NCI-H69 (cell line): ENCODE measurements at regions not wholly inside any gene's neighbourhood (a gene's known extent, or its start where the extent isn't known, plus 50 kb on each side); places are given as distances from the start of the nearest gene placed in this dataset.

Experiments
- DNase-seq: peaks from one replicate; lab custom pipeline; 2025; lab: John Stamatoyannopoulos, UW

DNA sequence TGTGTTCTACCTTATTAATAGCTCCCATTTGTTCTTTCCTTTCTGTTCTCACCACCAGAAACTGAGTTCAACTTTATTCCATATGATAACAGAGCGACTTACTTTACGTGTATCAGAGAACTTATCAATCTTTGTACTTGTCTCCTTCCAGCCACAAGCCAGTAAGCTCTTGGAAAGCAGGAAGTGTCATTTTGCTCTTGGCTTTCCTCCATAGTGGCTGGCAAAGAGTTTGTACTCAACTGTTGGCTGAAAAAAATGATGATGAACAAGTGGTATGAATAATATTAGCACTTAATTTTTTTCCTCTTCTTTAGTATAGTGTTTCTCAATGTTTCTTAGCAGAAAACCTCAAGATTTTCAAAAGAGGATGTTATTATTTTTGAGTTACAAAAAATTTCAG, 182.4 kb upstream of the TOM1L1 start:
- no peak for DNase-seq

DNA sequence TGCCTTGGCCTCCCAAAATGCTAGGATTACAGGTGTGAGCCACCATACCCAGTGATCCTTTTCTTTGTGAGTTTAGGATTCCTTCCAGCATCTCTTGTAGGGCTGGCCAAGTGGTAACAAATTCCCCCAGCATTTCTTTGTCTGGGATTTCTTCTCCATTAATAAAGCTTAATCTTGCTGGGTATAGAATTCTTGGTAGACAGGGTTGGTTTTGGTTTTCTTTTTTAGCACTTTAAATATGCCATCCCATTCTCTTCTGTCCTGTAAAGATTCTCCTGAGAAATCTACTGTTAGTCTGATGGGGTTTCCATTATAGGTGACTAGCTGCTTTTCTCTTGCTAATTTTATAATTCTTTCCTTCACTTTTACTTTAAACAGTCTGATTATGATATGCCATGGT, 173.0 kb upstream of the TOM1L1 start:
- no peak for DNase-seq

DNA sequence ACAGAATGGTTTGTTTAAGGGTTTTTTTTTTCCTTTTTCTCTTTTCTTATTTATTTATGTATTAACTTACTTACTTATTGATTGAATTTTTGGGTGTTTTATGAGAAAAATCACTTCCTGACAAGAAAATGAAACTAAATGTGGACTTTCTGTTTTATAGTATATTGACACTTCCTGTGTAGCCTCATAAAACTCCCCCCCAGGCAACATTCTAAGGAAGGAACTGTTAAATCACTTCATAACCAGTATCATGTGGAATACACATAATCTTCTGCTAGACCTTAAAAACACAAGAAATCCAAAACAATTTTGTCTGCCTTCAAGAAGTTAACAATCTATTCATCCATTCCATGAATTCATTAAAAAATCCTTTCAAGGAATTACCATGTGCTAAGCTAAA, 164.1 kb upstream of the TOM1L1 start:
- no peak for DNase-seq

DNA sequence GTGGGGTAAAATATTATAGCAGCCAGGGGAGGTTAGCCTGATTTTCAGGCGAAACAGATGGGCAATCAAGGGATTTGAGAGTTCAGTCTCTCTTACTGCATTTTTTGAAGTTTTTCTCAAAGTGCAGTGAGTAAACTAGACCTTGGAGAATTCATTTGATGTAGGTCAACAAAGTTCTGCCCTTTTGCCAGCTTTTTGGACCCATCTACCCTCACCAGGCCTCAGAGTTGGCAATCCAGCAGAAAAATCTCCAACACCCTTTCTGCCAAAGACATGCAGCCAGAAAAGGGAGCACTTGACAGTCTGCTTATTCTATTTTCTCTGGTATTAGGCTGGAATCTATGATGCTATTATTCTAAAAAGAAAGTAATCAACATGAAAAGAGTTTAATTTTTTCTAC, 162.2 kb upstream of the TOM1L1 start:
- DNase-seq: no peak

DNA sequence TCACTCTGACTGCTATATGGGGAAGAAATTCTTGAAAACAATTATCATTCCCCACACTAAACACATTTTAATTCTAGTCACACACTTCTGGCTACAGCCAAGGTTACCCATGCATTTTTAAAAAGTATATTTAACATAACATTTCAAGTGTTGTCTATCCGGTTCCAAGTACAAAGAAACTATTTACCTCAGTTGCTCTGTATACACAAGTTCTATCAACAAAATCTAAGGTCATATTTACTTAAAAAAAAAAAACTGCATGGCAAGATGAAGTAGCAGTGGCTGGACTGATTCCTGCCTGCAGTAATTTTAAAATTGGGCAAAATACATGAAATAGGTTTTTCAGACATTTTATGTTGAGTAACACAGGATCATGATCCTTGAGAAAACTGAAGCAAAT, 155.9 kb upstream of the TOM1L1 start:
- no peak for DNase-seq

DNA sequence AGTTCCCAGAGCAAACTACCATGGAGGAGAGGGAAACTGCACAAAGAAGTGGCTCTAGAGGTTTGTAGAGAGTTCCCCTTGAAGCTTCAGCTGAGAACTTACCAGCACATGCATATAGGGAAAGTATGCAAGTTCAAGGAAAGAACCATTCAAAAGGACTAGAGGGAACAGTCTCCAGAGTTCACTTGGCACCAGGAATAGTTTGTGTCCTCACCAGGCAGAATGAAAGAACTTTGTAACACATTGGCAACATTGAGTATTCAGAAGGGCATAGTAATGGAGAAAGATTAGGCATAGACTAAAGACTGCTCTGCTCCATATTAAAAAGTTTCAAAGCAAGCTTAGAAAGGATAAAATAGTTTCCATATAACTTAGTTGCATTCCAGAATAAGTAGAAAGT, 155.4 kb upstream of the TOM1L1 start:
- no peak for DNase-seq

DNA sequence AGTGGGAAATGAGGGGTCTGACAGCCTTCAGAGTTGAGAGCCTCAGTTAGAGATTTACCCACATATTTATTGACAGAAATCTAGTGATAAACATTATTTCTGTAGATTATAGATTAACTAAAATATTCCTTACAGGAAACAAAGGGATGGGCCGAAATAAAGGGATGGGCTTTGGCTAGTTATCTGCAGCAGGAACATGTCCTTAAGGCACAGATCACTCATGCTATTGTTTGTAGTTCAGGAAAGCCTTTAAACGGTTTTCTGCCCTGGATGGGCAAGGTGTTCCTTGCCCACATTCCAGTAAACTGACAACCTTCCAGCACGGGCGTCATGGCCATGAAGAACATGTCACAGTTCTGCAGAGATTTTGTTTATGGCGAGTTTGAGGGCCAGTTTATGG, 154.8 kb upstream of the TOM1L1 start:
- DNase-seq: no peak

DNA sequence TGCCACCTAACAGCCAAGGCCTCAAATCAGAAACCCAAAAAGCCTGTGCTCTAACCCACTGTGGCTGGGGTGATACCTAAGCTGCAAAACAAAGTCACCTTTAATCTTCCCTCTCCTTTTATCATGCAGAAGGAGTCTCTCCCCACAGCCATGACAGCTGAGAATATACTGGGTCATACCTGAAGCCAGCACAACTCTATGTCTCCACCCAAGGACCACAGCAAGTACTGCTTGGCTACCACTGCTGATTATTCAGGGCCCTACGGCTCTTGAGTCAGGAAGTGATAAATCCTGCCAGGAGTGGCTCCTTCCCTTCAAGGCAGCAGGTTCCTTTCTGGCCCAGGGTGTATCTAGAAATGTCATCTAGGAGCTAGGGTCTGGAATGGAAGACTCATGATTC, 151.5 kb upstream of the TOM1L1 start:
- no peak for DNase-seq

DNA sequence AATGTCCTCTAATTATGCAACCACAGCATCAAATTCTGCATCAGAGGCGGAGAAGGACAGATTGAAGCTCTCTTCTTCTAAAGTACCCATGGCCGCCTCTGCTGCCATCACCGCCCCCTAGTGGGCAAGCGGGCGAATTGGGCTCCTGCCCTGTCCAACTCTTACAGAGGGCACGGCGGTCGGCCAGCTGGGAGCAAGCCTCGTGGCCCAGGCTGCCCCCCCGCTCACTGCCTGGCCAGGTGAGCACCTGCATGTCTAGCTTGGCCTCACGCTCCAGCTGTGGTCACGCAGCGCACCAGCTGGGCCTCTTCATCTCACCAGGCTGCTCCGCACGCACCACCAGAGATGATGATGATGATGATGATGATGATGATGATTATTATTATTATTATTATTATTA, 146.1 kb upstream of the TOM1L1 start:
- peak; percentile 17 for DNase-seq

DNA sequence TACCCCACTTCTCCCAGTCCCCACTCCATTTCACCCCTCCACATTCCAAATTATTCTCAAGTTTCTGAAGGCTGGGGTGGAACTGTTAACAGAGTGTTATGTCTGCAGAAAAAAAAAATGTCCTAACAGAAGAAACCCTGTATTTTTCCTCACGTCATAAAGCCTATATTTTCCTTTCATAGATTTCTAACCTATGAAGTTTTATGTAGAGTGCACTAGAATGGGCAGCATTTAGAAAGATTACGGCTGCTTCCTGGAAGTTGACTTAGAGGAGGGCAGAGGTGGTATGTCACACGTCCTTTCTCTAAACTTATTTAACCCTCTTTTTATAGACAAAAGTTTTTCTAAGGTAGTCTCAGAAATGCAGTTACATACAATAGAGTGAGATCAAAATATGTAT, 139.8 kb upstream of the TOM1L1 start:
- no peak for DNase-seq

DNA sequence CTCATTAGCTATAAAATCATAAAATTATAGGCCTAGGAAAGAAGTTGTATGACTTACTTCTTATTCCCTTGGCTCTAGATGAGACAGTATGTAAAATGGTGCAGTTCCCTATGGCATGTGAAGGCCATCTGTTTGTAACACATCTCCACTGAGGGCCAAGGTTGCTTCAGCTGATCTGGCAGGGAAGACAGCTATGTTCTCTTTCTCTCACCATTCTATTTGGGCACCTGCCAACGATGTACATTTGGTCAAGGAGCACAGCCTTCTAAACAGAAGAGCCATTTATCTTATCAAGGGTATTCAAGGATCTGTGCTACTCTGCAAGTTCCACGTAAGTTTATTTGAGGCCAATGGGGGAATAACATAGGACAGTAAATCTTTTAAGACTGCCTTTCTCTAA, 129.8 kb upstream of the TOM1L1 start:
- DNase-seq: no peak

DNA sequence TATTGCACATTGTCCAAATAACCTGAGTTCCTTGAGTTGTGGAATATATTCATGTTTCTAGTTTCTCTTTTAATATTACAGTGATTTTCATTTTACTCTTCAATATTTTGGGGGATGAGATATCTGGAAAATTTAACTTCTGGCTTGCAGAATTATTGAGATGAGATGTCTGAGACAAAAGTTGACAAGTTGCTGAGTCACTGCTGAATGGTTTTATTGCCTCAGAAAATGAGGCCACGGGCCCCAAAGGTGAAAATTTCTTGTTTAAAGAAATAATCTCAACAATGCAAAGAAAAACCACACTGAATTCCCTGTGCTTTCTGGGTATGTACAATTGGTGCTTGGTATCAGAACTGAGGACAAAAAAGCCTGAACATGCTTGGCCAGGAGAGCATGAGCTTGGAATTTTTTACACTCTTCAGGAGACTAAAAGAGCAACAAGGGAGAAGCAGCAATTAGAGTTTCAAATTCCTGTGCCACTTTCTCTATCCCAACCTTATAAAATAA, 129.2 kb upstream of the TOM1L1 start:
- no peak for DNase-seq

DNA sequence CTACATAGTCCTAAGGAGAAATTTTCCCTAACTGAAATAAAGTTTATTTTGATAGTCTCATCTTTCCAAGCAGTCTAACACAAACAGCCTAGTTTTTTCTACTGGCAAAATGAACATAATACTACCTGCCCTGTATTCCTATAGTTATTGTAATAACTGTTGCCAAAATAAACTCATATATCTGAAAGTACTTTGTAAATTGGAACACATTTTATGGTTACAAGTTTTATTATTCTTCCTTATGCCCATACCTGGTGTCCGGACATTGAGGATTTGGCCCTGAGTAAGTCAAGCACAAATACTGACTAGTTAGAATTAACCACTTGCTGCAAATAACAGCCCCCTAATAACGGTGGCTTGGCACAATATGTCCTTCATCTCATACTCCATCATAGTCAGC, 120.4 kb upstream of the TOM1L1 start:
- DNase-seq: no peak

DNA sequence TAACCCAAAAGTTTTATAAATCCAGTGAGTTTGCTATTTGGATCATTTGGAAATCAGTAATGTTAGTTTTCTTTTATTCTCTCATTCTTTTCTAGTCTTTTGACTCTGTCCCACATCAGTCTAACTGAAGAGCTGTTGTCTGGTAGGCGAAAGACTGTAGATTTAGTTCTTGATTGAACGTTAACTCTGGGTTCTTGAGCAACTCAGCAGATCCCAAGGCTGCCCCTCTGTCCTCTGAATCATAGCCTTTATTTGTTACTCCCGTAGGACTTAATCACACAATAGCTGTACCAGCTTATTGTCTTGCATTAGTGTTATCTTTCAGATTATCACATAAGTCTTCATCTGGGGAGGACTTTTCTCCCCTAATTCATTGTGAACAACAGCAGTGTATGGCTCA, 119.3 kb upstream of the TOM1L1 start:
- DNase-seq: no peak

DNA sequence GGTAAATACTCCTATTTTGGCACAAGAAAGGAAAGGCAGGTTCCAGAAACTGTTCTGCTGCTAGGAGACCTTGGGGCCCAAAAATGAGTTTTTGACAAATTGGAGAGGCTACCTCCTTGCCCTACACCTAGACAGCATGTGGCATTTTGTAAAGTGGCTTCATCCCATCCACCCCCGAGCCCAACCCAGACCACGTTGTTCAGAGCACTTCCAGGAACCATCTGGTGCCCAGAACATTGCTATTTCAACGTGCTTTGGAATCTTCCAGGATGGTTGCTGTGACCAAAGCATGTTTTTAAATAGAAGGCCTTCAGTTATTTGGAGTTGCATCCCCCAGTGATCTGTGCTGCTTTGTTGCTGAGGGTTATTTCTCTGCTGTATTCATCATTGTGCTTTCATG, 116.3 kb upstream of the TOM1L1 start:
- no peak for DNase-seq

DNA sequence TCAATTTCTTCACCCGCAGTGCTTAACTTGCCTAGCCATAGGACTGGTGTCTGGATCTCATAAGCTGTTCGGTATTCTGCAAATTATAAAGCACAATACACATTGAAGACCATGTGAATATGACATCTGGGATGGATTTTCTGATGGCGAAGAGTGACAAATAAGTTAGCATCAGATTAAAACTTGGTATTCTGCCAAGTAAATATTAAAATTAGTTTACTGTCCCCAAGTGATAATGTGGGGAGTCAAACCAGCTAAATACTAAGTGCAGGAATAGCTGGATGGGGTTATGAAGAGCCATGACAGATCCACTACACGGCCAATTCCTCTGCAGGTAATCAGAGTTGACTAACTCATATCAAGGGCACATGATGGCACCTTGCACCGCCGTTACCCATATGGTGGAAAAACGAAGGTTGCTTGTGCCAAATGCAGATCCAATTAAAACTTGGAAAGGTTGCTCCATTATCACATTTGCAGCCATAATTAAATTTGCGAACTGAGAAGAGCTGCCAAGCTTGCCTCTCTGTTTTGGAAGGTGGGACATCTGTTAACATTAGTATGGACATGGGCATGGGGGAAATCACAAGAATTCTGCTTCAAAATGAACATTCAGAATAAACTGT, 114.9 kb upstream of the TOM1L1 start:
- DNase-seq: no peak

DNA sequence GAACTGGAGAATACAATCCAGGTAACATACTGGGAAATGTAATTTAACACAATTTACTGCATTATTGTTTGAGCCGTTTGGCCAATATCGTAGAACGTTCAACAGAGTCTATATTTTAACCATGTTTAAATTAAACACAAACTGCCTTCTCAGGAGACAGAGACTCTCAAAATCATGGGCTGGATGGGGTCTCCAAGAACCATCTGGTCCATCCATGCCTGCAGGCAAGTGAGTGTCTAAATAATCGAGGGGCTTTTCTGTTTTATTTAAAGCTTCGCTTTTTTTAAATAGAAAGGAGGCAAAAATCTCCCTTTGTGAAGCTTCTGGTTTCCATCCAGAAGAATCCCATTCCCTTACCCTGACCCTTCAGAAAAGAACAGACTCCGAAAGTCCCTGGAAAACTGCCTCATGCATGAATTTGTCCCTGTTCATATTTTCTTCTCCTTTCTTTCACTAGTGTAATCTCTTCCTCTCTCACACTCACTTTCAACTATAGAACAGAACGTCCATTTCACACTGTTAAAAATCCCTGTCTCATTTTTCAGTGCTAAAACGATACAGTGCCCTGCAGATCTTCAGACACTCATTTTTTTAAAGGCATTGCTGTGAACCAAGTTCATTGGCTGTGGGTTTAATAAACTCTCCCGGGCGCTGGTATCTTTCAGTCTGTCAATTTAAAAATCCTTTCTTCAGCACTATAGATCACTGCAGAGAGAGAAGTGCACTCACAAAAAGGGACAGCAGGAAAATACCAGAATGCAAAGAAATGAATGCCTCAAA, 111.4 kb upstream of the TOM1L1 start:
- no peak for DNase-seq

DNA sequence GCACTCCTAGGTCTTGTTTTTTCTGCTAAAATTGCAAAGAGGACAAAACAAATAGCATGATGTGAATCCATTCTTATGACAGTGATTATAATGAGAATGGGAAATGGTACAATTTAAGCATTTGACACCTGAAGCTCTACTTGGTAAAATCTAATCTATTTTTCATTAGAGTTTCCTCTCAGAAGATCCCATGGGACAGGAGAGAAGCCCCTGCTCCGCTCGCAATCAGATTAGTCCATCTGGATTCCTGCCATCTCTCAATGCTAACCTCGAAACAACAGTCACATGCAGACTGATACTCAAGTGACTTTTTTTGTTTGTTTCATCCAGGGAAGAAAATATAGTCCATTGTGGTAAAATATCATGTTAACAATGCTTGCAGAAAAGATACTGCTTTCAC, 107.4 kb upstream of the TOM1L1 start:
- no peak for DNase-seq

DNA sequence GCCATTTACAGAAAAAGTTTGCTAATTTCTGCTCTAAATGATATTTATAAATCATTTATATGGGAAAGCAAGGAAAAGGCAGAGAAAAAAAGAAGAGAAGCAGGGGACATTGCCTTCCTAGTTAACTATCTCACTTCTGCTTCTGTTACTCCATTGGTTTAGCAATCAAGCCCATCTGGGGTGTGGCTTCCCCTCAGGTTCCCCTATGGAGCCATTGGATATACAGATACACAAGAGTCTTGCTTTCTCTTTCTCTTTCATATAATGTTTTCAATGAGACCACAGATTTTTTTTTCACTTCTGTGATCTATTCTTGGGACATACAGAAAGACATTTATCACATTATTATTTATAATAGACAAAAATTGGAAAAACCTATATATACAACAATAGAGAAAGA, 105.6 kb upstream of the TOM1L1 start:
- DNase-seq: no peak

DNA sequence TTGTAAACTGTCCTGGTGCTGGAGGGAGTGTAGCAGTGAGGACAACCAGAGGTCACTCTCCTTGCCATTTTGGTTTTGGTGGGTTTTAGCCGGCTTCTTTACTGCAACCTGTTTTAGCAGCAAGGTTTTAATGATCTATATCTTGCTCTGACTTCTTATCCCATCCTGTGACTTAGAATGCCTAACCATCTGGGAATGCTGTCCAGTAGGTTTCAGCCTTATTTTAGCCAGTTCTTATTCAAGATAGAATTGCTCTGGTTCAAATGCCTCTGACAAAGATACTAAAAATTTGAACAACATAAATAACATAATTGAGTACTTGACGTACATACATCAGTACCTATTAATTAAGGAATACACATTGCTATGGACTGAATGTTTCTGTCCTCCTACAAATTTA, 93.3 kb upstream of the TOM1L1 start:
- no peak for DNase-seq

DNA sequence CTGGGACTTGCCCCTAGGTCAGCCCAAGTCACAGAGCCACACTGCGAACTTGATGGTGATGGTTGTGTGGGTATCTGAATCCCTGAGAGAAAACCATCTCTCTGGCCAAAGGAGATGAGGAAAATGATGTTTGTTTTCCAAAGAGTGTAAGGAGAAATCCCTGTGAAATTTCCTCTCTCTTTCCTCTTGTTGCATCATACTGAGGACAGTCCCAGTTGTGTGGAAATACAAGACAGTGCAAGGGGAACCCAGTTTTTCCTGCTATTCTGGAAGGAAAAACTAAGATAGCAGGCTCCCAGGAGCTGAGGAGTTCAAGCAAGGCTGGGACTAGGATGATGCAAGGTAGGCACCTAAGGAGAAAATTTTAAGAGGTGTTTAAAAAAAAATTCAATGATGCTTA, 86.8 kb upstream of the TOM1L1 start:
- DNase-seq: no peak

DNA sequence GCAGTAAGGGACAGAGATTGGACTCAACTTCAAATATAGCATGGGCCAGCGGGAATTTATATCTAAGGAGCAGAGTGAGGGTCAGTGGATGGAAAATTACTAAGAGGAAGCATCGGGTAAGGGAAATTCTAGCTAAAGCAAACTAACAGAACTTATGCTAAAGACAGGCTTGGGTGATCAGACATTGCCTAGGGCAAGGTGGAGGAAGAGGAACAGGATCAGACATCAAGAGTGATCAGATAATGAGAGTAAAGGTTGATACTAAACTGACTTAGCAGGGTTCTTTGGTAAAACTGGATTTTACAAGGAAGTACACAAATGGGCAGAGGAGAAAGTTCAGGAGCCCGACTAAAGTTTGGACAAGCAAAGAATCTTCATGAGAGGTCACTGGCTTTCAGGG, 86.3 kb upstream of the TOM1L1 start:
- no peak for DNase-seq

DNA sequence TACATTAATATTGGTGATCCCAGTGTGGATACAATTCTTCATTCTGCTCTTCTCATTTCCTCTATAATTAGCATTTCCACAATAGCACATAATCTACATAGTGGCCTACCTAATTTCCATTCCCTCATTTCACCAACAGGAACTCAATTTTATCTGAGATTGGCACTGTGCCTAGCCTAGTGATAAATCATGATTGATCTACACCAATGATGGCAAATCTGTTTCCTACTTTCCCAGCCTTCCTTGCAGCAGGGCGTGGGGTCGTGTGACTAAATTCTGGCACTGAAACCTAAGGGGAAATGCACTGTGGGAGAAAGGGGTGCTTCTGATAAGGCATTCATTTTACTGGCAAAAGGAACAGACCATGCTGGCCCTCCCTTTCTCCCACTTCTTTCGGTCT, 66.6 kb upstream of the TOM1L1 start:
- DNase-seq: no peak

DNA sequence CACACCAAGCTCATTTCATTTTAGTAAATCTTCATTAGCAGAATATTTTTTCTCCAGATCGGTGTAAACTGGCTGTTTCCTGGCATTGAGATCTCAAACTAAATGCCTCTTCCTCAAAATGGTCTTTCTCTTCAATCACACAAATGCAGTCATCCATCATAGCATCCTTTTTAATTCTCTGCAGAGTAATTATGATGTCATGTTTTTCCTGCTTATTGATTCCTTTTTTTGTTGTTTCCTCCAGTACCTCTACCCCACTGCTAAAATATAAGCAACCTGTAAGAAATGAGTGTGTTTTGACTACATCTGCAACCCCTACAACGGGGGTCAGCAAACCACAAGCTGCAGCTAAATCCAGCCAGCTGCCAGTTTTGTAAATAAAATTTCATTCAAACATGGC, 65.6 kb upstream of the TOM1L1 start:
- no peak for DNase-seq
